Caco-2 (cell line): ENCODE measurements at regions not wholly inside any gene's neighbourhood (a gene's known extent, or its start where the extent isn't known, plus 50 kb on each side); places are given as distances from the start of the nearest gene placed in this dataset.

Experiments
- BruUV-seq: library from RNA; stranded (reverse); fragments of 400-500 nt; replicated peaks from 2 replicates; lab custom pipeline; 2021; lab: Mats Ljungman, UMichigan
- CTCF ChIA-PET: fragments of 300-600 bp; sonication (Branson Sonifier 250); formaldehyde crosslinking; loops from one replicate; lab custom pipeline; 2022; ENCODE audit warnings: antibody characterized with exemption; lab: Charles Lee
- POLR2A ChIA-PET: fragments of 300-600 bp; sonication (Branson Sonifier 250); formaldehyde crosslinking; loops from one replicate; lab custom pipeline; 2022; ENCODE audit warnings: antibody characterized with exemption; lab: Charles Lee
- DNase-seq, 2 experiments: peaks; one replicate each; pipeline versions ENCODE4 v3.0.0 to v3.0.0-alpha.2; 2020 to 2022
- H3K27me3 ChIP-seq: replicated peaks from 2 replicates; pipeline ENCODE4 v1.6.0; 2011; ENCODE audit warnings: low read length; ENCODE audit not compliant: control insufficient read depth, insufficient read depth
- H3K36me3 ChIP-seq: 2 replicates; pipeline ENCODE4 v1.5.1; 2011; ENCODE audit warnings: low read length; ENCODE audit not compliant: control insufficient read depth, insufficient read depth
- H3K4me1 ChIP-seq: fragments of 250-450 bp; sonication (Bioruptor Pico); 2 replicates; pipeline ENCODE4 v1.5.1; 2020; ENCODE audit warnings: mild to moderate bottlenecking
- H3K4me3 ChIP-seq: 2 replicates; pipeline ENCODE4 v1.5.1; 2011; ENCODE audit warnings: low read depth, mild to moderate bottlenecking, control low read depth, low read length
- H3K9me3 ChIP-seq: fragments of 250-450 bp; sonication (Bioruptor Pico); 2 replicates; pipeline ENCODE4 v1.5.1; 2020; ENCODE audit warnings: mild to moderate bottlenecking, moderate library complexity
- H3K27ac Mint-ChIP-seq: one replicate; pipeline ENCODE4 v1.8.0; 2022; ENCODE audit warnings: mixed read lengths; ENCODE audit not compliant: unreplicated experiment
- H3K27me3 Mint-ChIP-seq: one replicate; pipeline ENCODE4 v1.8.0; 2022; ENCODE audit warnings: mixed read lengths; ENCODE audit not compliant: insufficient read depth, unreplicated experiment
- H3K36me3 Mint-ChIP-seq: one replicate; pipeline ENCODE4 v1.8.0; 2022; ENCODE audit warnings: mild to moderate bottlenecking, mixed read lengths; ENCODE audit not compliant: insufficient read depth, unreplicated experiment
- H3K4me1 Mint-ChIP-seq: one replicate; pipeline ENCODE4 v1.8.0; 2022; ENCODE audit warnings: low read depth, mixed read lengths; ENCODE audit not compliant: unreplicated experiment
- H3K4me3 Mint-ChIP-seq: one replicate; pipeline ENCODE4 v1.8.0; 2022; ENCODE audit warnings: mild to moderate bottlenecking, moderate library complexity, mixed read lengths; ENCODE audit not compliant: unreplicated experiment
- H3K9me3 Mint-ChIP-seq: one replicate; pipeline ENCODE4 v1.8.0; 2022; ENCODE audit warnings: mixed read lengths; ENCODE audit not compliant: unreplicated experiment
- intact Hi-C: fragments of 100-400 bp; cut with micrococcal nuclease; formaldehyde crosslinking; loops from one replicate; pipeline ENCODE4 v1.10.0; 2022; ENCODE audit not compliant: unreplicated experiment
- TF ChIP-seq, protein P1 (sequence below), 2 experiments: fragments of 200-600 bp in 1 of 2; IDR thresholded peaks; 1 replicate in 1 of 2; 2 replicates in 1 of 2; pipeline versions ENCODE4 v1.5.1 to v1.8.0; 2011 to 2022; ENCODE audit warnings: antibody characterized with exemption in 1 of 2, control low read depth in 1 of 2, inconsistent platforms in 1 of 2, low read depth in 1 of 2, low read length in 1 of 2, mild to moderate bottlenecking in 1 of 2, moderate library complexity in 1 of 2; ENCODE audit not compliant: insufficient read depth in 1 of 2, severe bottlenecking in 1 of 2, unreplicated experiment in 1 of 2

DNA sequence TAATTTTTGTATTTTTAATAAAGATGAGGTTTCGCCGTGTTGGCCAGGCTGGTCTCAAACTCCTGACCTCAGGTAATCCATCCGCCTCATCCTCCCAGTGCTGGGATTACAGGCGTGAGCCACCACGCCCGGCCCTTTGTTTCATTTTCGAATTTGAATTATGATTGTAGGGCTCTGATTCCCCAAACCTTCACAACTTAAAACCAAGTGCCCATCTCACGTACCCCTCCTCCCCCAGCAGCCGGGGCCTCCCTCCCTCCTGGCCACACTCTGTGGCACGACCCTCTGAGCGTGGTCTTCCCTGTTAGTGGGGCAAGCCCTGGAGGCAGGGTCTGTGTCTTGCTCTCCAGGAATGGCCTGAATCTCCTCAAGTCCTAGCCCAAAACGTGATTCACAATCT, 166.5 kb downstream of the ASB1 start:
- Histone ChIP-seq H3K27me3 (no peaks in the 10 kb centered on the region), H3K36me3 (no peaks in the 10 kb centered on the region), H3K4me3 (no peak overlapping the region), H3K9me3 (no peaks in the 10 kb centered on the region), H3K4me1 (no peaks in the 10 kb centered on the region)
- ChIA-PET CTCF (no interaction called here), POLR2A (no interaction called here)
- Mint-ChIP-seq H3K4me3 (no peak overlapping the region), H3K27ac (no peak overlapping the region), H3K27me3 (peaks cover 5% of the 10 kb centered on the region), H3K4me1 (no peaks in the 10 kb centered on the region), H3K9me3 (peaks cover 9% of the 10 kb centered on the region), H3K36me3 (peaks cover 5% of the 10 kb centered on the region)
- no peak for DNase-seq
- no TSS peak for BruUV-seq
- TF ChIP-seq, protein P1, sequence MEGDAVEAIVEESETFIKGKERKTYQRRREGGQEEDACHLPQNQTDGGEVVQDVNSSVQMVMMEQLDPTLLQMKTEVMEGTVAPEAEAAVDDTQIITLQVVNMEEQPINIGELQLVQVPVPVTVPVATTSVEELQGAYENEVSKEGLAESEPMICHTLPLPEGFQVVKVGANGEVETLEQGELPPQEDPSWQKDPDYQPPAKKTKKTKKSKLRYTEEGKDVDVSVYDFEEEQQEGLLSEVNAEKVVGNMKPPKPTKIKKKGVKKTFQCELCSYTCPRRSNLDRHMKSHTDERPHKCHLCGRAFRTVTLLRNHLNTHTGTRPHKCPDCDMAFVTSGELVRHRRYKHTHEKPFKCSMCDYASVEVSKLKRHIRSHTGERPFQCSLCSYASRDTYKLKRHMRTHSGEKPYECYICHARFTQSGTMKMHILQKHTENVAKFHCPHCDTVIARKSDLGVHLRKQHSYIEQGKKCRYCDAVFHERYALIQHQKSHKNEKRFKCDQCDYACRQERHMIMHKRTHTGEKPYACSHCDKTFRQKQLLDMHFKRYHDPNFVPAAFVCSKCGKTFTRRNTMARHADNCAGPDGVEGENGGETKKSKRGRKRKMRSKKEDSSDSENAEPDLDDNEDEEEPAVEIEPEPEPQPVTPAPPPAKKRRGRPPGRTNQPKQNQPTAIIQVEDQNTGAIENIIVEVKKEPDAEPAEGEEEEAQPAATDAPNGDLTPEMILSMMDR (IDR thresholded peaks at IDR 0.05; ENCODE audit: insufficient read depth in 1 of 2, low read depth in 1 of 2, low read length in 1 of 2, severe bottlenecking in 1 of 2, unreplicated experiment in 1 of 2): no peak
- intact Hi-C loops: no loop called here

DNA sequence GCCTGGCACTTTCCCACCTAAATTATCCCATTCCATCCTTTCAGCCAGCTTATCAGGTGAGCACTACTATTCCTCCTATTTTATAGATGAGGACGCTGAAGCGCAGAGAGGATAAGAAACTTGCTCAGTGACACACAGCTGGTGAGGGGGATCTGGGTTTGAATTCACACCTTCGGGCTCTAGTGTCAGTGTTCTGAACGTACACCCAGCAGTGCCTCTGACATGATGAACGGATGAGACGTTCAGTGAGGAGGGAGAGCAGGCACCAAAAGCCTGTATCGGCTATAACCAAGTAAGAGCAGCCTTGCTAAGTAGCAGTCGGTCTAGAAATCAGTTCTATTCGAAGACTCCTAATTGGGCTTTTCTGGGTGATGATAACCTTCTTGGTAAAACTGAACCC, 167.0 kb downstream of the ASB1 start:
- TF ChIP-seq, protein P1 (IDR thresholded peaks at IDR 0.05; ENCODE audit: insufficient read depth in 1 of 2, low read depth in 1 of 2, low read length in 1 of 2, severe bottlenecking in 1 of 2, unreplicated experiment in 1 of 2): no peak
- peaks cover 5% of the 10 kb centered on the region for H3K36me3 Mint-ChIP-seq
- H3K4me1 Mint-ChIP-seq: no peaks in the 10 kb centered on the region
- no peaks in the 10 kb centered on the region for H3K4me1 ChIP-seq
- peaks cover 5% of the 10 kb centered on the region for H3K27me3 Mint-ChIP-seq
- H3K9me3 Mint-ChIP-seq: peaks cover 9% of the 10 kb centered on the region
- H3K4me3 ChIP-seq: no peak overlapping the region
- CTCF ChIA-PET: no interaction called here
- H3K27ac Mint-ChIP-seq: no peak overlapping the region
- BruUV-seq: no TSS peak
- H3K27me3 ChIP-seq: no peaks in the 10 kb centered on the region
- H3K4me3 Mint-ChIP-seq: no peak overlapping the region
- DNase-seq: no peak
- H3K36me3 ChIP-seq: no peaks in the 10 kb centered on the region
- intact Hi-C loops: no loop called here
- POLR2A ChIA-PET: no interaction called here
- no peaks in the 10 kb centered on the region for H3K9me3 ChIP-seq

DNA sequence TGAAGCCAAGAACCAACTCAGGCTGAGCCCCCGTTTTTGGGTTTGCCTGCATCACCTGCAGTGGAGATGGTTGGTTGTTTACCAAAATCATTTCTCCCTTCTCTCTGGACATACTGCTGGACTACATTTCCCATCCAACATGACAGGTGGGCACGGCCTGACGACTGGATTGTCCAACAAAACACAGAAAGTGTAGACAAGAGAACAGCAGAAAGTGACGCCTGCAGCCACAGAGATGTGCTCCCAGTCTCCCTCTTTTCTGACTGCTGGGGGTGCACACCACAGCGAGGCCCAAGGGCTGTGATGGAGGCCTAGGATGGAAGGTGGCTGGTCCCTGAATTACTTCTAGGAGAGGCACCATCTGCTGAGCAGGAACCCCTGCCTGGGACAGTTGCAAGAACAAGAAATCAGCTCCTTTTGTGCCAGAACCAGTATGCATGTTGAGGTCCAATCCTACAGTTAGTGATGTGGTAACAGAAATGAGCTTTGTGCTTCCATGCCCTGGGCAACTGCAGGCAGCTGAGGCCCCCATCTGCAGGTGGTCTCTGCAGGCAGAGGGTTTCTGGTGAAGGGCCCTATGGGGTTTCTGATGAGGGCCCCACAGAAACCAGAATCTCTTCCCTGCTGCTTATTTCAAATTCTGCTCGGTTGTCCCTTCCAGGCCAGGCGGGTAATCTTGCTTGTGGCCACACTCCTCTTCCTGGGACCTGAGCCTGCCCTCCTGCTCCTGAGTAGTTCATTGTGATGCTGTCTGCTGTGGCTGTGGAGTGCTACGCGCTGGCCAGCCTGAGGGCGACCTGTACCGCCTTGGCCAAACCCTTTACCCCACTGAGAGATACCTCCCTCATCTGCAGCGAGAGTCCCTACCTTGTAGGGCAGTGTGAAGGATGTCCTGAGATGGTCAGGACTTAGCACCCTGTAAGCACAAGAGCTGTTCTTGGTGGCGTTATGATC, 168.3 kb downstream of the ASB1 start:
- Mint-ChIP-seq H3K27ac (no peak overlapping the region), H3K9me3 (peaks cover 9% of the 10 kb centered on the region), H3K4me1 (no peaks in the 10 kb centered on the region), H3K27me3 (peaks cover 5% of the 10 kb centered on the region), H3K36me3 (peaks cover 5% of the 10 kb centered on the region), H3K4me3 (no peak overlapping the region)
- H3K27me3 ChIP-seq: no peaks in the 10 kb centered on the region
- TF ChIP-seq, protein P1 (IDR thresholded peaks at IDR 0.05; ENCODE audit: insufficient read depth in 1 of 2, low read depth in 1 of 2, low read length in 1 of 2, severe bottlenecking in 1 of 2, unreplicated experiment in 1 of 2): no peak
- ChIA-PET CTCF (no interaction called here), POLR2A (no interaction called here)
- no peaks in the 10 kb centered on the region for H3K4me1 ChIP-seq
- no peak for DNase-seq
- intact Hi-C loops: no loop called here
- H3K9me3 ChIP-seq: no peaks in the 10 kb centered on the region
- no peak overlapping the region for H3K4me3 ChIP-seq
- BruUV-seq: no TSS peak
- no peaks in the 10 kb centered on the region for H3K36me3 ChIP-seq
